IPS-15b (cell line): ENCODE measurements at regions not wholly inside any gene's neighbourhood (a gene's known extent, or its start where the extent isn't known, plus 50 kb on each side); places are given as distances from the start of the nearest gene placed in this dataset.
A peak's percentile ranks its signal among the peaks of the same experiment; 100 is the strongest.
"Not testable (repeated sequence)": the region's sequence is repeated elsewhere in the genome, so short reads cannot be mapped to it uniquely, and the experiment has no call there.

Experiments used
- H3K27me3 ChIP-seq: one replicate; pipeline ENCODE4 v1.6.1; 2013; ENCODE audit warnings: low read length; ENCODE audit not compliant: control insufficient read depth, insufficient read depth
- H3K36me3 ChIP-seq: one replicate; pipeline ENCODE4 v1.6.1; 2013; ENCODE audit warnings: low read length; ENCODE audit not compliant: control insufficient read depth, insufficient read depth
- H3K4me1 ChIP-seq: one replicate; pipeline ENCODE4 v1.6.1; 2013; ENCODE audit warnings: mild to moderate bottlenecking, low read length; ENCODE audit not compliant: control insufficient read depth, insufficient read depth
- H3K4me3 ChIP-seq: one replicate; pipeline ENCODE4 v1.5.1; 2013; ENCODE audit warnings: low read depth, low read length
- H3K9ac ChIP-seq: one replicate; pipeline ENCODE4 v1.6.1; 2013; ENCODE audit warnings: low read depth, mild to moderate bottlenecking, low read length
- H3K9me3 ChIP-seq: one replicate; pipeline ENCODE4 v1.6.1; 2013; ENCODE audit warnings: mild to moderate bottlenecking, low read length; ENCODE audit not compliant: control insufficient read depth, insufficient read depth

DNA sequence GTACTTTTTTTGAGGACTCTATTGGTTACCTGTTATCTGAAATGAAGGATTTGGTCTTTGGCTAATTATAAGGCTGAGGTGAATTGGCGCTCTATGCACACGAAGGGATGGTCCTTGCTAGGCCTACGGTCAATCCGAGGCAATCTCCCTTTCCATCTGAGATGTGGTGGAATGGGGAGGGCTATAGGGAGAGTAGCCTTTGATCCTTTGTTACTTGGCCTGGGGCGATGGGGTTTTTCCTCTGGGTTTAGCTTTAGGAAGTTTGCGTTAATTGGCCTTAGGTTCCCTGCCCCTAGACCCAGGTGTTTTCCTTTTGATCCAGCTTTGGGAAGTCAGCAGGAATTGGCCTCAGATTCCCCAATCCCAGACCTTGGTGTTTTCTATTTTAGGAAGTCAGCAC lies 102.1 kb upstream of the C9orf72 start:
- Histone ChIP-seq H3K27me3 (peaks cover 3% of the 10 kb centered on the region), H3K9me3 (no peaks in the 10 kb centered on the region), H3K4me1 (peaks cover 12% of the 10 kb centered on the region), H3K4me3 (no peak overlapping the region), H3K36me3 (no peaks in the 10 kb centered on the region), H3K9ac (no peak overlapping the region)

DNA sequence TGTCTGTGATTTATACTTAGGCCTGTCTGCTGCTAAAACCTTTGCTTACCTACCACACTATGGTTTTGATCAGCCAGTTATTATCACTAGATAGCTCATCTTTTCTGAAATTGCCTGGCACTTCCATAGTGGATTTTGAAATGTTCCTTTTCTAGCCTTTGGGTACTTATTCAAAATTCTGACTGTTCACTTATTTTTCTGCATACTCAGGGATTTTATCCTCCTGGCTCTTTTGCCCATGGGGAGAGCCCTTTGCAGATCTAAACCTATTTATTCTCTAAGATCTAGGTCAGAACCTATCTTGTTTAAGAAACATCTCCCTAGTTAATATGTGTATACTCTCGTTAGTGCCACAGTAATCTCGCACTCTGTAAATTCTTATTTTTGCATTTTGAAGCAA lies 103.5 kb upstream of the C9orf72 start:
- H3K36me3 ChIP-seq, result no peaks in the 10 kb centered on the region

DNA sequence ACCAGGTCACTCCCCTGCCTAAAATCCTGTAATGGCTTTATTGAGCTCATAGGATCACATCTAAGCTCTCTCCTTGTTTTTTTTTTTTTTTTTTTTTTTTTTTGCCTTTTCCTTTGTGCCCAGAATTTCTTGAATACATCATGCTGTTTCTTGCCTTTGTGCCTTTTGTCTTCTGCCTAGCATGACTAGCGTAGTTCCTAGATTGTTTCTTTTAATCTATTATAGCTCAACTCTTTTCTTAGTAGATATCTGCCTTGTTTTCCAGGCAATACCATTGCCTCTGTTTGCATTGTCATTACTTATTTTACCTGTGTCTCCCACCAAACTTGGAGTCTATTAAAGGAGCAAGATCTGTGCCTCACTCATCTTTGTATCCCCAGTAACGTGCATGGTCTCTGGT lies 106.1 kb upstream of the C9orf72 start:
- no peaks in the 10 kb centered on the region for H3K9me3 ChIP-seq

More for the DNA sequence above, 103.5 kb upstream of the C9orf72 start:
- Histone ChIP-seq H3K4me3 (no peak overlapping the region), H3K9me3 (no peaks in the 10 kb centered on the region), H3K9ac (no peak overlapping the region), H3K27me3 (peaks cover under 1% of the 10 kb centered on the region), H3K4me1 (peaks cover 7% of the 10 kb centered on the region)

GRCh38 chr9:27683181-27683580 lies 109.9 kb upstream of the C9orf72 start:
- H3K4me1 ChIP-seq, result peaks cover 4% of the 10 kb centered on the region
- H3K36me3 ChIP-seq, result no peaks in the 10 kb centered on the region
- H3K4me3 ChIP-seq, result no peak overlapping the region
- no peaks in the 10 kb centered on the region for H3K9me3 ChIP-seq
- H3K27me3 ChIP-seq, result no peaks in the 10 kb centered on the region
- no peak overlapping the region for H3K9ac ChIP-seq

More for the DNA sequence above, 106.1 kb upstream of the C9orf72 start:
- no peaks in the 10 kb centered on the region for H3K27me3 ChIP-seq
- no peak overlapping the region for H3K9ac ChIP-seq
- no peak overlapping the region for H3K4me3 ChIP-seq
- no peaks in the 10 kb centered on the region for H3K36me3 ChIP-seq
- H3K4me1 ChIP-seq, result peaks cover 4% of the 10 kb centered on the region

DNA sequence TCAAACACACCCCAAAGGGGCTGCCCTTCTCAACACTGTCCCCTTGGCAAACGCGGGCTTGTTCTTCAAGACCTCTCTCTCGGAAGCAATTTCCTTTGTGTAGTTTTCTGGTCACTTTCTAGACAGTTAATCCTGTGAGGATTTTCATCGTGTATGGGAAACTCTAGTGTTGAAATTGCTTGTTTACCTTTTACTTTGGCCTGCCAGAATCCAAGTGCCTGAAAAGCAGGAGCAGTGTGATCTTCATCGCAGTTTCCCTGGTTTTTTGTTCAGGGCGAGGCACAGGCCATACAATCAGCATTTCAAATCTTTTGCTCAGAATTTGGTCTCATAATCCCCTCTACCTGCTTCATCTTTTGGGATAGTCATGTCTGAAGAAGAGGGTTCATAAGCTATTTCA lies 115.7 kb upstream of the C9orf72 start:
- H3K9me3 ChIP-seq, result no peaks in the 10 kb centered on the region
- no peak overlapping the region for H3K4me3 ChIP-seq
- no peaks in the 10 kb centered on the region for H3K27me3 ChIP-seq
- H3K4me1 ChIP-seq, result peaks cover 9% of the 10 kb centered on the region
- no peaks in the 10 kb centered on the region for H3K36me3 ChIP-seq
- H3K9ac ChIP-seq, result no peak overlapping the region

- not testable (repeated sequence) for H3K4me1 ChIP-seq, H3K9me3 ChIP-seq, H3K27me3 ChIP-seq, H3K36me3 ChIP-seq, H3K9ac ChIP-seq
- H3K4me3 ChIP-seq, result peak overlapping the region; percentile 14
Observed at GRCh38 chr9:27690816-27691215, 117.5 kb upstream of the C9orf72 start.

- Histone ChIP-seq H3K4me1 (no peaks in the 10 kb centered on the region), H3K4me3 (no peak overlapping the region), H3K9me3 (no peaks in the 10 kb centered on the region), H3K9ac (no peak overlapping the region), H3K27me3 (no peaks in the 10 kb centered on the region), H3K36me3 (no peaks in the 10 kb centered on the region)
Observed at GRCh38 chr9:27699621-27700020, 126.3 kb upstream of the C9orf72 start.

GRCh38 chr9:27701016-27701415 lies 127.7 kb upstream of the C9orf72 start:
- H3K4me3 ChIP-seq, result no peak overlapping the region
- H3K9ac ChIP-seq, result no peak overlapping the region
- H3K27me3 ChIP-seq, result no peaks in the 10 kb centered on the region
- H3K4me1 ChIP-seq, result no peaks in the 10 kb centered on the region
- H3K9me3 ChIP-seq, result no peaks in the 10 kb centered on the region
- H3K36me3 ChIP-seq, result no peaks in the 10 kb centered on the region

DNA sequence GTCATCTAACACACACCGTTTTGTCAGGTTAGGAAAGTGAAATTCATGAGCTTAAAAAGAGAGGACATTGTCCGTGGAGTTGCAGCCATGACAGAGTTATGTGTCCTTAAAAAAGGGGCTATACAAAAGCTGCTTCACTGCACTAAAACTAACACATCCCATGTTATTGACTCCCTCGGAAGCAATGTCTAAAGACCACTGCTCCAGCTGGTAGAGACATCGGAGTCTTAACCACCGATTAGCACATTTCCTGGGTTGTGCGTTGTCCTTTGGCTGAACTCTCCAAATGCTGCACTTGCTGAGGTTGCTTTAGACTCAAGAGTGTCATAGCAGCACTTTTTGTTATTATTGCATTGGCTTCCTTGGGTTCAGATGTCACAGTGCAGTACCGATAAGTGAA lies 128.3 kb upstream of the C9orf72 start:
- no peaks in the 10 kb centered on the region for H3K27me3 ChIP-seq
- no peaks in the 10 kb centered on the region for H3K36me3 ChIP-seq
- H3K9me3 ChIP-seq, result no peaks in the 10 kb centered on the region
- H3K4me1 ChIP-seq, result no peaks in the 10 kb centered on the region
- H3K4me3 ChIP-seq, result no peak overlapping the region
- no peak overlapping the region for H3K9ac ChIP-seq

DNA sequence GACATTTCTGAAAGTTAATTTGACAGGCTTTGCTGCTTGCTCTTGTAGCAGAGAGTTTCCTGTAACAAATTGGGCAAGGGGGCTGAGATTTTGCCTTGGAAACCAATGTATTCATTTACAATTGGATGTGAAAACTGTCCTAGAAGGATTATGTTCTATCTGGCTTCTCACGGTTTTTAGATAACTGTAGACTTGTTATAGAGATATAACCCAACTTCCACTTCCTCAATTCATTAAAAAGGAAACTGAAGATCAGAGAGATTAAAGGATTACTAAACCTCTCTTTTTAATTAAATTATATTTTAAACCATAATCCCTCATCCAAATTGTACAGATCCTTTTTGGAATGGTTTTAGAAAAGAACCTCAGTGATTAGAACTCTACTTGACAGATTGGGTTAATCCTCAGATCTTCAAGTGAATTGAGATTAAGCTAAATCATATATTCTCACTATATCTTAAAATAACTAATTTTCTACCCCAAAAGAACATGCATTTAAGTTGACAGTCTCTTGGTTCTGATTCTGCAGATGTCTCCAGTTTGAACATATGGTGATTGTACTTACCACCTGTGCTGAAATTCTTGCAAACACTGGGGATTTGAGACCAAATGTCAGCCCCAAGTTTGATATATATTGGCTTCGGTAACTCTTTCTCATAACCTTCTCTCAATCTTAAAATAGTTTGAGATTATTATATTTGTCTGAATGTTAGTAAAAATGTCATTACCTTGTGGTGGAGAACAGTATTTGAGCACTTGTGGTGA lies 130.1 kb upstream of the C9orf72 start:
- H3K9ac ChIP-seq, result no peak overlapping the region
- H3K36me3 ChIP-seq, result no peaks in the 10 kb centered on the region
- no peaks in the 10 kb centered on the region for H3K9me3 ChIP-seq
- H3K4me1 ChIP-seq, result no peaks in the 10 kb centered on the region
- H3K27me3 ChIP-seq, result no peaks in the 10 kb centered on the region
- no peak overlapping the region for H3K4me3 ChIP-seq

- no peaks in the 10 kb centered on the region for H3K4me1 ChIP-seq
- no peak overlapping the region for H3K9ac ChIP-seq
- no peaks in the 10 kb centered on the region for H3K9me3 ChIP-seq
- H3K36me3 ChIP-seq, result no peaks in the 10 kb centered on the region
- H3K27me3 ChIP-seq, result no peaks in the 10 kb centered on the region
- no peak overlapping the region for H3K4me3 ChIP-seq
Observed at GRCh38 chr9:27711241-27711640, 138.0 kb upstream of the C9orf72 start.

- H3K9me3 ChIP-seq, result no peaks in the 10 kb centered on the region
- H3K9ac ChIP-seq, result no peak overlapping the region
- no peaks in the 10 kb centered on the region for H3K4me1 ChIP-seq
- no peaks in the 10 kb centered on the region for H3K27me3 ChIP-seq
- no peaks in the 10 kb centered on the region for H3K36me3 ChIP-seq
- no peak overlapping the region for H3K4me3 ChIP-seq
Observed at GRCh38 chr9:27712806-27713205, 139.5 kb upstream of the C9orf72 start.
